HFFc6 (cell line): ENCODE measurements at regions not wholly inside any gene's neighbourhood (a gene's known extent, or its start where the extent isn't known, plus 50 kb on each side); places are given as distances from the start of the nearest gene placed in this dataset.

ENCODE experiments used
- DNase-seq: peaks from one replicate; pipeline ENCODE4 v3.0.0-alpha.2; 2018
- H3K27ac Mint-ChIP-seq: 2 replicates; pipeline ENCODE4 v1.8.0; 2020; ENCODE audit warnings: mild to moderate bottlenecking, mixed read lengths
- H3K27me3 Mint-ChIP-seq: 2 replicates; pipeline ENCODE4 v1.8.0; 2021; ENCODE audit warnings: mild to moderate bottlenecking, moderate library complexity, mixed read lengths; ENCODE audit not compliant: insufficient read depth
- H3K36me3 Mint-ChIP-seq: 2 replicates; pipeline ENCODE4 v1.8.0; 2021; ENCODE audit warnings: low read depth, mixed read lengths
- H3K4me1 Mint-ChIP-seq: 2 replicates; pipeline ENCODE4 v1.8.0; 2020; ENCODE audit warnings: low read depth, mixed read lengths
- H3K4me3 Mint-ChIP-seq: 2 replicates; pipeline ENCODE4 v1.8.0; 2020; ENCODE audit warnings: mild to moderate bottlenecking, moderate library complexity, mixed read lengths
- H3K9me3 Mint-ChIP-seq: 2 replicates; pipeline ENCODE4 v1.8.0; 2020; ENCODE audit warnings: mild to moderate bottlenecking, mixed read lengths
- TF ChIP-seq, protein P1 (sequence below): fragments of 200-600 bp; sonication (generic); IDR thresholded peaks from 2 replicates; pipeline ENCODE4 v1.5.0; 2021; ENCODE audit warnings: antibody characterized with exemption, mild to moderate bottlenecking

DNA sequence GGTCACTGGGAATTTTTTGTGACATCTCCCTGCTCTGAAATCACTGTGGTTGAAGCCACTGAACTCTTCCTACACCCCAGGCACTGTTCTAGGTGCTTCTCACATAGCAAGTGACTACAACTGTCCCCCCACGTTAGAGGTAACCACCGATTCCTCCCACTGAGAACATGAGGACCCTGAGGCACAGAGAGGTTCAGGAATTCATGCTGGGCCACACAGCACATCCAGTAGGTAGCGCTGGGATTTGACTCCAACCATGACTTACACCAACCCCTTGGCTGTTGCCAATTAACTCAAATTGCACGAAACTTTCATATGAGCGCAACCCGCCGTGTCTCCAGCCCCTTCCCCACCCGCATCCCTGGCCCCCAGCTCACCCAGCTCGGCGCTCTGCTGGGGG, 105.2 kb downstream of the RFLNA start:
- Mint-ChIP-seq H3K4me3 (no peak overlapping the region), H3K27me3 (peaks cover 9% of the 10 kb centered on the region), H3K9me3 (no peaks in the 10 kb centered on the region), H3K36me3 (peaks cover 21% of the 10 kb centered on the region; the same call in 1 of the 2 replicates), H3K27ac (no peak overlapping the region), H3K4me1 (peaks cover 26% of the 10 kb centered on the region)
- TF ChIP-seq, protein P1, sequence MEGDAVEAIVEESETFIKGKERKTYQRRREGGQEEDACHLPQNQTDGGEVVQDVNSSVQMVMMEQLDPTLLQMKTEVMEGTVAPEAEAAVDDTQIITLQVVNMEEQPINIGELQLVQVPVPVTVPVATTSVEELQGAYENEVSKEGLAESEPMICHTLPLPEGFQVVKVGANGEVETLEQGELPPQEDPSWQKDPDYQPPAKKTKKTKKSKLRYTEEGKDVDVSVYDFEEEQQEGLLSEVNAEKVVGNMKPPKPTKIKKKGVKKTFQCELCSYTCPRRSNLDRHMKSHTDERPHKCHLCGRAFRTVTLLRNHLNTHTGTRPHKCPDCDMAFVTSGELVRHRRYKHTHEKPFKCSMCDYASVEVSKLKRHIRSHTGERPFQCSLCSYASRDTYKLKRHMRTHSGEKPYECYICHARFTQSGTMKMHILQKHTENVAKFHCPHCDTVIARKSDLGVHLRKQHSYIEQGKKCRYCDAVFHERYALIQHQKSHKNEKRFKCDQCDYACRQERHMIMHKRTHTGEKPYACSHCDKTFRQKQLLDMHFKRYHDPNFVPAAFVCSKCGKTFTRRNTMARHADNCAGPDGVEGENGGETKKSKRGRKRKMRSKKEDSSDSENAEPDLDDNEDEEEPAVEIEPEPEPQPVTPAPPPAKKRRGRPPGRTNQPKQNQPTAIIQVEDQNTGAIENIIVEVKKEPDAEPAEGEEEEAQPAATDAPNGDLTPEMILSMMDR: no peak
- no peak for DNase-seq

DNA sequence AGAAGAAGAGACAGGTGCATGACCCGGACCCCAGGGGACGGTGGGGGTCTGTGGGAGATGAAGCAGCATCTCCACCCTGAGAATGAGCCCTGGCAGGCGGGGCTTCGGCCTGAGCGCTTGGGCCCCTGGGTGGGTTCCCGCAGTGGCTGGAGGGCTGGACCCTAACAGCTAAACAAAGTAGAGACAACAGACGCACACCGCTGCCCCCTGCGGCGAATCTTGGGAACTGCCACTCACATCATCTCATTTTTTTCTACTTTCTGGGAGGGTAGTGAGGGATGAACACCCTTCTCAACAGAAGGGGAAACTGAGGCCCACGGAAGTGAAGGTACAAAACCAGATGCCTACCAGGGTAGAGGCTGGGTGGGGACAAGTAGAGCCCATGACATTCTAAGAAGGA, 104.7 kb downstream of the RFLNA start:
- TF ChIP-seq, protein P1: peak; percentile 83

DNA sequence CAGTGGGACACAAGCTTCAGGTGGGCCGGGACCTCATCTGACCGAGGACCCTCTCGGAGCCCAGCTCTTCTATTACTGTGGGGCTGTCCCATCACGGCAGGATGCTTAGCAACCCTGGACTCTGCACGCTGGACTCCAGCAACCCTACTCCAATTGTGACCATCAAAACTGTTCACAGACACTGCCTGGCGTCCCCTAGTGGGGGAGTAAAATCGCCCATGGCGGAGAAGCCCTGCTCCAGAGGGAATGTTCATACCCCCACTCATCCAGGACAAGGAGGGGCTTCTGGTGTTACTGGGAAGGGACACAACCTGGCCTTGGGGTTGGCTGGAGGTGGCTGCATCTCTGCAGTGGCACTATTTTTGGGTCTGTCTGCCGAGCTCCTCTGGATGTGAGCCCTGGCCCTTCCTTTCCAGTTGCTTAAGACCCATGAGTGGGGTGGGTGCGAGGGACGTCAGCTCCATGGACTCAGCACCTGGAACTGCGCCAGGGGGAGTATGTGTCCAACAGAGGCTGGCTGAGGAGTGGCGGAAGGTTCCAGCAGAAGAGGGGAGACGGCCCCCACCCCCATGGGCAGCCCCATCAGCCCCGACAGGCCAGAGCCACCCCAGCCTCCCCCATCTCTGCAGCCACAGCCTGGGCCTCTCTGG, 103.8 kb downstream of the RFLNA start:
- TF ChIP-seq, protein P1: no peak; the same call in 1 of the 2 replicates
- DNase-seq: no peak
- H3K4me1 Mint-ChIP-seq: peaks cover 40% of the 10 kb centered on the region
- H3K4me3 Mint-ChIP-seq: no peak overlapping the region
- no peak overlapping the region for H3K27ac Mint-ChIP-seq
- H3K27me3 Mint-ChIP-seq: peaks cover 8% of the 10 kb centered on the region
- no peaks in the 10 kb centered on the region for H3K9me3 Mint-ChIP-seq
- H3K36me3 Mint-ChIP-seq: peaks cover 21% of the 10 kb centered on the region; the same call in 1 of the 2 replicates

More for the DNA sequence above, 104.7 kb downstream of the RFLNA start:
- Mint-ChIP-seq H3K27me3 (peaks cover 8% of the 10 kb centered on the region), H3K4me1 (peaks cover 31% of the 10 kb centered on the region), H3K4me3 (no peak overlapping the region), H3K36me3 (peaks cover 21% of the 10 kb centered on the region; the same call in 1 of the 2 replicates), H3K9me3 (no peaks in the 10 kb centered on the region), H3K27ac (no peak overlapping the region)
- no peak for DNase-seq

DNA sequence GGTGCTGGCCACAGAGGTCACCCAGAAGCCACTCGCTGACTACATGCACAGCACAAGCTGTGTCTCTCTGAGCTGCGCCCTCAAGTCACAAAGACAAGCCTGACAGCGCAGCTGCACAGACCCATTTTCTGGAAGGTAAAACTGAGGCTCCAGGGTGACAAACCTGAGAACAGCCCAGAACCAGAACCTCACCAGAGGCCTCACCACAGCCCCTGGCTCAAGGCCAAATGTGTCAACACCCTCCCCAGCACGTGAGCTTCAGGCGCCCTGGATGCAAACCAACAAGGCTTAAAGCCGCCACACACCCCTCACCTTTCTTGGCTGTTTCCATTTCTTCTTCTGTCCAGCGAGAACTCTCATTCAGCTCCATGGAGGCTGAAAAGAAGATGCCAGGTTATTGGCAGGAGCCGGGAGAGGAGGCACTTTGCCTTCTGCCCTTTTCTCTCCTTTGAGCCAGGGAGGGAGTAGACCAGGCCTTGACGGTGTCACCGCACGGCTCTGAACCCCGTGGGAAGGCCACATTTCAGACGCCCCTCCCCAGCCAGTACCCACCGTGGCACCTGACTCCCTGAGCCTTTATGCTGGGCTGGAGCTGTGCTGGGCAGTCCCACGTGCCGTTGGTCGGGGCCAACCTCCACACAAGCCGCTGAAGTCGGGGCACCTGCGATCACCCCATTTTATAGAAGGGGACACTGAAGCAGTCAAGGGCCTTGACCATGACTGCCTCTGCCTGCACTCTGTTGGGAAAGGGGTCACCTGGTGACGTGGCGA, 103.1 kb downstream of the RFLNA start:
- Mint-ChIP-seq H3K27ac (no peak overlapping the region), H3K36me3 (peaks cover 21% of the 10 kb centered on the region; the same call in 1 of the 2 replicates), H3K27me3 (peaks cover 8% of the 10 kb centered on the region), H3K9me3 (no peaks in the 10 kb centered on the region), H3K4me3 (no peak overlapping the region), H3K4me1 (peaks cover 40% of the 10 kb centered on the region)
- no peak for DNase-seq
- TF ChIP-seq, protein P1: no peak

DNA sequence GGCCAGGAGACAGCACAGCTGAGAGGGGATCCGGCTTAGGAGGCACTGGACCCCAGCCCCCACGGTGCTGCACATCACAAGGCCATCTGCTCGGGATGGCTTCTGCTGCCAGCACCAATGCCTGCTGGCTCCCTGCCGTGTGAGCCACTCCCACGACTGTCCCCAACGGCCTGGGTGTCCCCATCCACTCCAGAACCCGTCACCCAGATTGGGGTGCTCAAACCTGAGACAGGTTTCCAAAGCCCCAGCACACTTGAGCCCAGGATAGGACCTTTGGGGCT, 102.4 kb downstream of the RFLNA start:
- H3K4me1 Mint-ChIP-seq: peaks cover 47% of the 10 kb centered on the region

More for the DNA sequence above, 102.4 kb downstream of the RFLNA start:
- Mint-ChIP-seq H3K9me3 (no peaks in the 10 kb centered on the region), H3K27ac (no peak overlapping the region), H3K27me3 (peaks cover 5% of the 10 kb centered on the region), H3K36me3 (peaks cover 21% of the 10 kb centered on the region; the same call in 1 of the 2 replicates), H3K4me3 (no peak overlapping the region)
- no peak for DNase-seq
- TF ChIP-seq, protein P1: no peak
